Fibroblast of mammary gland (primary cell): ENCODE measurements at regions not wholly inside any gene's neighbourhood (a gene's known extent, or its start where the extent isn't known, plus 50 kb on each side); places are given as distances from the start of the nearest gene placed in this dataset.
"Not testable (repeated sequence)": the region's sequence is repeated elsewhere in the genome, so short reads cannot be mapped to it uniquely, and the experiment has no call there.

Source experiments
- DNase-seq: peaks from one replicate; pipeline ENCODE4 v3.0.0-alpha.2; 2010; ENCODE audit warnings: low read depth
- H3K4me3 ChIP-seq: 2 replicates; pipeline ENCODE4 v1.5.1; 2011; ENCODE audit warnings: low read depth, mild to moderate bottlenecking, low read length, moderate library complexity; ENCODE audit not compliant: control insufficient read depth
- CTCF ChIP-seq: conservative IDR thresholded peaks from 2 replicates; pipeline ENCODE4 v1.5.1; 2011; ENCODE audit warnings: low read depth, low read length, inconsistent platforms; ENCODE audit not compliant: control insufficient read depth, insufficient read depth

DNA sequence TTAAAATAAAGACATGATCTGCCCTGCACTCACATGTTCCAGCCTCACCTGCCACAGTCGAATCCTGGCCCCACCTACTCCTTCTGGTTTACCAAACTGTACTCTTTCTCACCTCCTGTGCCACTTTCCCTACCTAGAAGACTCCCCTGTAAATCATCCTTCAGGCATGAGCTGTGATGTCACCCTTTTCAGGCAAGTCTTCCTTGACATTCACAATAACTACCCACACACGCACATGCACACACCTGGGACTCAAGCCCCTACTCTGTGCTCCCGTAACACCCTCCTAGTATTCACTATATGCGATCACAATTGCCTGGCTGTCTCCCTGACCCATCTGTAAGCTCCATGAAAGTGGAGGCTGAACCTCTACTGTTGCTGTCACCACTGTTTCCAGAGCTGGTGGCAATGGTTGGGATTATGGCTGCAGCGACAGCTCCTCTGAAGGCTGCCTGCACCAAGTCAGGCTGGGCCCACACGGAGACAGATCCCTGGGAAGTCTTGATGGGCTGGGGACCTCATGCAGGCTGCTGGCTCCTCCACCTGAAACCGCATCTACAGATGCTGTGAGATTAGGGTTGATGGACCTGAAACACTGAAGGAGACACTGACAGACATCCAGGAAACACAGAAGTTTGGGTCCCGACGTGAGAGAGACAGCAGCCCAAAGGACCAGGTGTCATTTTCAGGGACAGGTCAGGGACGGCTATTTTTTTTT, 611.1 kb downstream of the UQCRFS1 start:
- DNase-seq = no peak
- H3K4me3 ChIP-seq = no peak overlapping the region
- TF ChIP-seq CTCF = no peak

DNA sequence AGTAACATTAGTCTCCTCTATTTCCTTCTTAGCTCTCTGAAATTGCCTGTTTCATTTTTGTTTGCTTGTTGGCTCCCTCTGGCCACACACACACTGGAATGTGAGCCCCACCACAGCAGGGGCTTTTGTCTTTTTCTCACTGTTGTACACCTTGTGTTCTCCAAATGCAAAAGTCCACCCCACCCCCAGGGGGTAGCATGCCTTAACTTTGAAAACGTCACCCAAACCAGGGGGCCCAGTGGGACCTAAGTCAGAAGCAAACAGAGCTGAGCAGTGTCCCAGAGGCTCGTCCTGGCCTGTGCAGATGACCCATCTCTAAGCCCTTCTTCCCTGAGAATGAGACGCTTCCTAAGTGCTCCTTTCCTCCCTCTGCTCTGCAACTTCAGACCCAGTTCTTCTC, 614.1 kb downstream of the UQCRFS1 start:
- no peak for DNase-seq
- H3K4me3 ChIP-seq = no peak overlapping the region
- no peak for TF ChIP-seq CTCF

DNA sequence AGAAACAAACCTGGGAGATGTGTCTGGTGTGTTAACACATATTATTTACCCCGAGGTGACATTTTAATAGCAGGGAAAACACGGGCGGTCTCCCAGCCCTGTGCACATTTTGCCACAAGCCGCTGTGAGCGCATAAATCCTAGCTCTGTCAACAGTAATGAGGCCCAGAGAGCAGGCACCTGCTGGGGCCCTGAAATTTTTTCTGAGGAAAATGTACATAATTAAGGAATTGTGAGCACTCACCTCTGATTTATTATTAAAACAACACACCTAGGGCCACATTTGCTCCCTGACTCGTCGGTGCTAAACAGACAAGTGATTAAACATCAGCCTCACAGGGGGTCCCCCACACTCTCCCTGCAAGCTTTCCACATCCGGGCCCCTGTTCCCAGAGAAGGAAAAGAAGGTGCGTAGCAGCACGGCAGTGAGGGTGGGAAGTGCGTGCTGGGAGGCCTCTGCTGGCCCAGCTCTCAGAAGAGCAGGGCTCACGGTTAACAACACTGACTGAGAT, 616.3 kb downstream of the UQCRFS1 start:
- no peak overlapping the region for H3K4me3 ChIP-seq
- DNase-seq = no peak
- no peak for TF ChIP-seq CTCF

GRCh38 chr19:28595722-28596480, 617.0 kb downstream of the UQCRFS1 start:
- H3K4me3 ChIP-seq = no peak overlapping the region
- no peak for DNase-seq
- no peak for TF ChIP-seq CTCF

DNA sequence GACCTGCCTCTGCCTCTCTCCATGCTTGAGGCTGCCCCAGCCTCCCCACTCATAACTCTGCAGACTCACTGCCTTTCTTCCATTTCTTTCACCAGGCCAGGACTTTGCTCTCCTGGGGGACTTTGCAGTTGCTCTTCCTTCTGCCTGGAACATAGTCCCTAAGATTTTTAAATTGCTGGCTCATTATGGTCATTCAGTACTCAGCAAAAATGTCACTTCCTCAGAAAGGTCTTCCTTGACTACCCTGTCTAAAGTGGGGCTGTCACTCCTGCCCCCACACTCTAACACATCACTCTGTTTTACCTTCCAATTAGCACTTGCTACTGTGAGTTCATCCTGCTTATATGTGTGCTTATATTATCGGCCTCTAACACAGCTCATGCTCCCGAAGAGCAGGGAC, 618.2 kb downstream of the UQCRFS1 start:
- TF ChIP-seq CTCF = no peak
- DNase-seq = no peak
- H3K4me3 ChIP-seq = no peak overlapping the region

GRCh38 chr19:28589991-28590411, 623.0 kb downstream of the UQCRFS1 start:
- H3K4me3 ChIP-seq, DNase-seq: not testable (repeated sequence)

GRCh38 chr19:28586474-28586873, 626.5 kb downstream of the UQCRFS1 start:
- TF ChIP-seq CTCF = no peak
- H3K4me3 ChIP-seq = no peak overlapping the region
- no peak for DNase-seq
